ENCODE measurements at regions not wholly inside any gene's neighbourhood (a gene's known extent, or its start where the extent isn't known, plus 50 kb on each side); places are given as distances from the start of the nearest gene placed in this dataset.

DNA sequence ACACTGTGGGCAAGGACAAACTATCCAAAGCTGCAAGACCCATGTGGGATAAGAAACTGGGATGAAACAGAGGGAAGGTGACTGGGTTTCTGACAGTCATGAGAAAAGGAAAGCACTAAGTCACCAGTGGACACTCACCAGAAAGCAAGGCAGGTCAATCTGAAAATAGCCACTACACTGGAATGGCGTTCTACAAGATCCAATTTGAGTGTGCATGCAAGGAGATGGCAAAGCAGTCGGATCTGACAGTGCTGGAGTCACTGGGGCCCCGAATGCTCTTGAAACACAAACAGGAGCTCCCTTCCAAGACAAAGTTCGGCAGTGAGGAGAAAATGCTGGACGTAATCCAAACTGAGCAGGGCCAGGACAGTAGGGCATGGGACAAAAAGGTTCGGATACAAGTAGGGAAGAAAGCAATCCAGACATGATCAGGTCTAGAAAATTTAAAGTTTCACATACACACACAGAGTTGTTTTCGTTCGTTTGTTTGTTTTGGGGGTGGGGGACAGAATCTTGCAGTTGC lies 95.5 kb downstream of the EOMES start (continued):
- TF ChIP-seq CCDC6 (CRISPR knock-in tag; IDR thresholded peaks at IDR 0.05) (no peak), NCOR1 (IDR thresholded peaks at IDR 0.05; ENCODE audit: borderline replicate concordance, low read length) (no peak), ZNF549 (CRISPR knock-in tag; IDR thresholded peaks at IDR 0.05) (no peak)

DNA sequence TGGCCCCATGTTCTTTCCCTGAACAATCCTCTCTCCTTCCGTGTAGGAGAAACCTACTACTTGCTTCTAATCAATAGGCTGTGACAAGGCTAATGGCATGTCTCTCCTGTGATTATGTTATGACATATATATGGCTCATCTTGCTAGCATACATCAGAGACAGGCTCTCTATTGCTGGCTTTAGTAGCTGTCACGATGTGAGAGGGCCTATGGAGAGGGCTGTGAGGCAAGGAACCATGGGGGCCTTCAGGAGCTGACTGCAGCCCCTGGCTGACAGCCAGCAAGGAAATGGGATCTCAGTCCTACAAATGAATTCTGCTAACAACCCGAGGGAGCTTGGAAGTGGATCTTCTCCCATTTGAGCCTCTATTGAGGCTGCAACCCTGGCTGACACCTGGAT lies 96.3 kb downstream of the EOMES start:
- FAIRE-seq, result no peak

More for the DNA sequence above, 96.3 kb downstream of the EOMES start:
- H3K9me3 ChIP-seq (ENCODE audit: low read length), result no peaks in the 10 kb centered on the region
- in situ Hi-C loops (cut with HindIII; ENCODE audit: extremely low pct_ligation_motif_present, low pct_unique_long_range_greater_than_20kb), result no loop called here
- H3K79me2 ChIP-seq (ENCODE audit: insufficient read depth, low read length), result no peaks in the 10 kb centered on the region
- H4K20me1 ChIP-seq (ENCODE audit: insufficient read depth, low read length), result no peaks in the 10 kb centered on the region
- H3K9ac ChIP-seq (ENCODE audit: insufficient read depth, low read depth, low read length), result no peak overlapping the region
- 52% methylated on average over 3 of the region's 3 CpGs for WGBS (ENCODE audit: low lambda C conversion rate)
- POLR2A ChIA-PET, result no interaction called here
- H3K27ac ChIP-seq (ENCODE audit: extremely low read length, insufficient read depth, low read length), result no peak overlapping the region
- no peaks in the 10 kb centered on the region for H3K36me3 ChIP-seq (replicated peaks in 1 of 2; ENCODE audit: control insufficient read depth in 1 of 2, insufficient read depth in 2 of 2, low read length in 2 of 2)
- TF ChIP-seq ELF3 (CRISPR knock-in tag; IDR thresholded peaks at IDR 0.05) (no peak), NR2F1 (CRISPR knock-in tag; IDR thresholded peaks at IDR 0.05) (no peak), REPIN1 (CRISPR knock-in tag; IDR thresholded peaks at IDR 0.05; ENCODE audit: borderline replicate concordance, low read depth) (no peak), RELA (CRISPR knock-in tag; IDR thresholded peaks at IDR 0.05) (no peak), CC2D1A (CRISPR knock-in tag; IDR thresholded peaks at IDR 0.05) (no peak), GFI1 (CRISPR knock-in tag; IDR thresholded peaks at IDR 0.05; ENCODE audit: borderline replicate concordance) (no peak)
- TF ChIP-seq, protein P1, sequence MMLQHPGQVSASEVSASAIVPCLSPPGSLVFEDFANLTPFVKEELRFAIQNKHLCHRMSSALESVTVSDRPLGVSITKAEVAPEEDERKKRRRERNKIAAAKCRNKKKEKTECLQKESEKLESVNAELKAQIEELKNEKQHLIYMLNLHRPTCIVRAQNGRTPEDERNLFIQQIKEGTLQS (CRISPR knock-in tag; IDR thresholded peaks at IDR 0.05), result no peak
- TF ChIP-seq, protein P2, sequence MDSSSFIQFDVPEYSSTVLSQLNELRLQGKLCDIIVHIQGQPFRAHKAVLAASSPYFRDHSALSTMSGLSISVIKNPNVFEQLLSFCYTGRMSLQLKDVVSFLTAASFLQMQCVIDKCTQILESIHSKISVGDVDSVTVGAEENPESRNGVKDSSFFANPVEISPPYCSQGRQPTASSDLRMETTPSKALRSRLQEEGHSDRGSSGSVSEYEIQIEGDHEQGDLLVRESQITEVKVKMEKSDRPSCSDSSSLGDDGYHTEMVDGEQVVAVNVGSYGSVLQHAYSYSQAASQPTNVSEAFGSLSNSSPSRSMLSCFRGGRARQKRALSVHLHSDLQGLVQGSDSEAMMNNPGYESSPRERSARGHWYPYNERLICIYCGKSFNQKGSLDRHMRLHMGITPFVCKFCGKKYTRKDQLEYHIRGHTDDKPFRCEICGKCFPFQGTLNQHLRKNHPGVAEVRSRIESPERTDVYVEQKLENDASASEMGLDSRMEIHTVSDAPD (CRISPR knock-in tag; IDR thresholded peaks at IDR 0.05), result no peak
- no peak overlapping the region for H3K4me3 ChIP-seq (replicated peaks in 1 of 3; ENCODE audit: insufficient read depth in 1 of 3, low read depth in 2 of 3, low read length in 3 of 3)
- peaks cover 48% of the 10 kb centered on the region for H3K4me1 ChIP-seq (ENCODE audit: insufficient read depth, low read length)
- no peak overlapping the region for H2AFZ ChIP-seq (ENCODE audit: low read length)
- ATAC-seq (no peak), DNase-seq (ENCODE audit: low spot score) (no peak)
- no TSS peak for BruUV-seq (replicated peaks)
- 0 out of 2 replicates have a peak overlapping the region, but pooled peaks have one; percentile 9 for H3K4me2 ChIP-seq (ENCODE audit: low read depth, low read length)
- intact Hi-C loops (cut with micrococcal nuclease; ENCODE audit: unreplicated experiment), result no loop called here
- no peaks in the 10 kb centered on the region for H3K27me3 ChIP-seq (ENCODE audit: control insufficient read depth in 1 of 2, insufficient read depth in 2 of 2, low read length in 2 of 2)
- CTCF ChIA-PET (ENCODE audit: low intra/inter-chr PET ratio, low total read pairs), result no interaction called here
